Stimulated activated CD8-positive, alpha-beta memory T cell treated with anti-CD3 and anti-CD28 coated beads, Interleukin-12 subunit alpha, Interleukin-12 subunit beta, amount 100 ng/mL, for 24 hours (primary cell): ENCODE measurements at regions not wholly inside any gene's neighbourhood (a gene's known extent, or its start where the extent isn't known, plus 50 kb on each side); places are given as distances from the start of the nearest gene placed in this dataset.
A peak's percentile ranks its signal among the peaks of the same experiment; 100 is the strongest.
"Not testable (repeated sequence)": the region's sequence is repeated elsewhere in the genome, so short reads cannot be mapped to it uniquely, and the experiment has no call there.

ENCODE experiments used
- DNase-seq: peaks from one replicate; pipeline ENCODE4 v3.0.0-alpha.2; 2020; ENCODE audit errors: extremely low read depth

DNA sequence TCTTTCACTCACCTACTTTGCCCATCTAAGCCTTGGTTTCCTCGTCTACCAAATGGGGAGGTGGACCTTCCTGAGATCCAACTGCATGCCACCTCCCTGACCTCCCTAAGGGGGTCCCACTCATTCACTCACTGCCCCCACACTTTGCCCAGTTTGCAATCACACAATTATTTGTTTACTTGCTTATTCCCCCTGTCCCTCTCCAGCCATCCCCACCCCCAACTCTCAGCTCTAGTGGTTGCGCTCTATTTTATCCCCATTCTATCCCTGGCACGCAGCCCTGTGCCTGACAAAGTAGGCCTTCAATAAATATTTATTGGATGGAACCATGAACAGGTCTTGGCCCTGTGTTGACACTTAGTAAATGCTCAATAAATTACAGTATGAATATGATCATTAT, 130.8 kb upstream of the LARP1 start:
- DNase-seq, result no peak

- no peak for DNase-seq
Observed at GRCh38 chr5:154620411-154620810, 134.8 kb upstream of the LARP1 start.

- DNase-seq, result no peak
Observed at GRCh38 chr5:154618696-154619095, 136.5 kb upstream of the LARP1 start.

GRCh38 chr5:154614595-154614994, 136.6 kb upstream of the HAND1 start:
- no peak for DNase-seq

GRCh38 chr5:154614125-154614524, 136.1 kb upstream of the HAND1 start:
- DNase-seq, result no peak

GRCh38 chr5:154612666-154613065, 134.6 kb upstream of the HAND1 start:
- no peak for DNase-seq

DNA sequence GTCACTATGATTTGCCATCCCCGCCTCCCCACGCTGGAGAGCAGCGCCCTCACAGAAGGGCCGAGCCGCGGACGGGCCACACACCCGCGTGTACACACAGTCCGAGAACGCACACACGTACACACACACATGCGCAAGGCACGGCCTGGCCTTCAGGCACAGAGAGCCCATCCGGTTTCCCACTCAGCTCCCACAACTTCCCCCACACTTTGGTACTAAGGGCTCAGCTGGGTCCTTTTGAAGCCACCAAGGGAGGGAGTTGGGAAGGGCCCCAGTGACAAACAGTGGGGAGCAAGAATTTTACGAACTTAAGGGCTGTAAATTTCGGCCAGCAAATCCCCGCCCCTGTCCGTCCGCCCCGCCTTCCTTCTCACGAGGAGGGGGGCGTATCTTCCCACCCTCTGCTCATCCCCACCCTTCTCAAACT, 133.3 kb upstream of the HAND1 start:
- no peak for DNase-seq

DNA sequence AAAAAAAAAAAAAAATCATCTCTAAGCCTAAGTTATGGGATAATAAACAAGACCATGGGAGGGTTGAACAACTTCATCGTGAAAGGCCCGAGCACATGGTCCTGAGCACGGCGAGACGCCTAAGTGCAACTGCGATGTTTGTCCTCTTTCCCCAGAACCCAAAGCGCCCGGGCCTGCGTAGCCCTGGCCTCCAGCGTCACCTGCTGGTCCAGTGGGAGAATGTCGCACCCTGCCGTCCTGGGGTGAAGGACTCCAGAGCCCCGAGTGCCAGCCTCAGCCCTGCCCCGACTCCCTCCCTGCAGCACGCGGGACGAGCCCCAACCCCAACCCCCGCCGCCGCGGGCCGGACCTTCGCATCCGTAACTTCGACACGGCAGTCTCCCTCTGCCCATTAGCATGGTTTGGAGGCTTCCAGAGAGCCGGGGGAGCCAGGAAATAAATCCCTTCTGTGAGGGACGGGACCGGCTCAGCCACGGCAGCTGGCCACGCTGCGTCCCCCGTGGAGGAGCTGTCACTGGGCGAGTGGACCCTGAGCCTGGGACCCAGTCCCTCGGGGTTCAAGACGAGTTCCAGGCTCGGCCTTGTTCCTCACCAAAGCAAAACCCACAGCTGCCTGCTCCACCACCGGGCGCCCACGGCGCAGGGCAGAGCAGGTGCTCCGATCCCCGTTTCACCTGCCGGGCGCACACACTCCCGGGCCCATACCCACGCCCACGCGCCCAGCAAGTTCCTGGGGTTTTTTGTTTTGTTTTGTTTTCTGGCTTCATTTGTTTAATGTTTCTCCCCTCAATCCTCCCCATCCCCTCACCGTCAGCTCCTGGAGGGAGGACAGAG, 132.5 kb upstream of the HAND1 start:
- peak; percentile 17 for DNase-seq

DNA sequence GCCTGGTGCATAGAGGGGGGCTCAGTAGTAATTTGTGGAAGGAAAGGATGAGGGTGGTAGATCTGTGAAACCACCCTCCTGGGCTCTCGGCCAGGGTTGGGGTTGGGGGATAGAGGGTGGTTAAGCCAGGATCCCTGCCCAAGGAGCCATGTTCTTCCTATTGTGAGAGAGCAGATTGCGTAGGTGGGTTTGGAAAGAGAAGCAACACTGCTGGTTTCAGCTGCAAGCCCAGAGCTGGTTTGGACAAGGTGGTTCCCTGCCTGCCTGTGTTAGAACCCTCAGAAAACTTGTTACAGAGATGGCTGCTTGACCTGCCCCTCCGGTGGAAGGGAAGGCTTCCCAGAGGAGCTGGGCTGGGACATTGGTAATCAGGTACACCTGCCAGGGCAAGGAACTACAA, 131.2 kb upstream of the HAND1 start:
- no peak for DNase-seq

- no peak for DNase-seq
Observed at GRCh38 chr5:154608531-154609011, 130.5 kb upstream of the HAND1 start.

DNA sequence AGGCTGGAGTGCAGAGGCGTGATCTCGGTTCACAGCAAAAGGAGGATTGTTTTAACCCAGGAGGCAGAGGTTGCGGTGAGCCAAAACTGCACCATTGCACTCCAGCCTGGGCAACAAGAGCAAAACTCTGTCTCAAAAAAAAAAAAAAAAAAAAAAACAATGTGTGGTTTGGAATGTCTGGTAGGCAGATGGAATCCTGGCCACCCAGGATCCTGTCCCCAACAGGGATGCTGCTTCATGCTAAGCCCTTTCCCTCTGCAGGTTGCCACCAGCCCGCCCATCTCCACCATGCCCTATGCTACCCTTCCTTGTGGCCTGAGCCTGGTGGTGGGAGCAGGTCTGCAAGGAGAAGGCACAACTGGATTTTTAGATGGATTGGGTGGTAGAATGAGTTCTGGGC, 129.7 kb upstream of the HAND1 start:
- no peak for DNase-seq

- no peak for DNase-seq
Observed at GRCh38 chr5:154606246-154606645, 128.2 kb upstream of the HAND1 start.

DNA sequence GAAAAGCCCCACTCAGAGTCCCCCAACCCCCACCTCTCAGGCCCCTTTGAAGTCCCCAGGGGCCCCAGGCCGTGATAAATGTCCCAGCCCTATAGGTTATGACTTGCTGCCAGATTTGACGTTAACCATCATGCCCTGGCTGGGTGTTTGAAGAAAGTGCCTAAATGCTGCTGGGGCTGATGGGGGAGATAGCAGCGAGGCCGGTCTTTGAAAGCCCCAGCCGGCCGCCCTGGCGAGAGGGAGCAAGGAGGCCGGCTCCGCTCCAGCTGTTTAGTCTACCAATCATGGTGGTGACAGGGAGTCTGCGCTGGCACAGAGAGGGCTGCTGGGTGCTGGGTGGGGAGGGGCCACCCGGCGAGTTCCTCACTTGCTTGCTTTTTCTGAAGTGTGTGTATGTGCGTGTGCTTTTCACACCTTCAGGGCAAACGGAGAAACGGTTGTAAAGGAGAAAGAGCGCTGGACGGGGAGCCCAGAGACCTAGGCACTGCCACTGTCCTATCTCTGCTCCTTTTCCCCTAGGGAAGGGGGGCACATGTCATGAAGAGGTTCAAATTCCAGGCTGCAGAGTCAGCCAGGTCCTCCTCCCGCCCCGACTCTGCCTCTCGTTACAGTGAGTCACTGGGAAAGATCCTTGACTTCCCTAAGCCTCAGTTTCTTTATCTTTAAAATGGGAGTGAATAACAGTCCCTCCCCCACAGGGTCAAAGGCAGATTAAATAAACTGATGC, 126.1 kb upstream of the HAND1 start:
- no peak for DNase-seq

GRCh38 chr5:154603485-154603884, 125.5 kb upstream of the HAND1 start:
- no peak for DNase-seq

GRCh38 chr5:154603011-154603410, 125.0 kb upstream of the HAND1 start:
- no peak for DNase-seq

GRCh38 chr5:154601014-154601413, 123.0 kb upstream of the HAND1 start:
- no peak for DNase-seq

GRCh38 chr5:154598021-154598420, 120.0 kb upstream of the HAND1 start:
- no peak for DNase-seq

DNA sequence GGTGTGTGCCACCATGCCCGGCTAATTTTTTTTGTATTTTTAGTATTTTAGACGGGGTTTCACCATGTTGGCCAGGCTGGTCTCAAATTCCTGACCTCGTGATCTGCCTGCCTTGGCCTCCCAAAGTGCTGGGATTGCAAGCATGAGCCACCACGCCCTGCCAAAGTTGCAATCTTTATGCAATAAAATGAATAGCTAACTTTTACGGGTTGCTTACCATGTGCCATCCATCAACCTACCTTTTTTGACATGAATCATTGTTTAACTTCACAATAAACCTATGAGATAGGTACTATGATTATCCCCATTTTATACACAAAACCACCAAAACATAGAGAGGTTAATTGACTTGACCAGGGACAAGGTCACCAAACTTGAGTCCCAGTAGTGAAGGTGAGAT, 118.8 kb upstream of the HAND1 start:
- not testable (repeated sequence) for DNase-seq

DNA sequence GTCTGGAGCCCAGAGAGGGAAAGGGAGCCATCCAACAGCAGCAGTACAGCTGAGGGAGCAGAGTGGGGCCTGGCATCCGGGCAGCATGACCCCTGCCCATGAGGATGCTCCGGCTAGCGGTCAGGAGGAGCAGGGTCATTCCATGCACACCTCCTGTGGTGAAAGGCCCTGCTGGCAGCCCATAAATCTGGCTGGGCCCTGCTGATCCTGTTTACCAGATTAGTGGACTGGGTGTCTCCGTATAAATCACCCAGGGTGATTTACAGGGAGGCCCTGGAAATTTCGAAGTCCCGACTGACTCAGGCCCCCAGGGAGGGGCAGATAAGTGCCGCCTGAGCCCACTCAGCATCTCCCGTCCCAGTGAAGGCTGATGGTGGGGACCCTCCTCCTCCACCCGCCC, 117.6 kb upstream of the HAND1 start:
- no peak for DNase-seq

DNA sequence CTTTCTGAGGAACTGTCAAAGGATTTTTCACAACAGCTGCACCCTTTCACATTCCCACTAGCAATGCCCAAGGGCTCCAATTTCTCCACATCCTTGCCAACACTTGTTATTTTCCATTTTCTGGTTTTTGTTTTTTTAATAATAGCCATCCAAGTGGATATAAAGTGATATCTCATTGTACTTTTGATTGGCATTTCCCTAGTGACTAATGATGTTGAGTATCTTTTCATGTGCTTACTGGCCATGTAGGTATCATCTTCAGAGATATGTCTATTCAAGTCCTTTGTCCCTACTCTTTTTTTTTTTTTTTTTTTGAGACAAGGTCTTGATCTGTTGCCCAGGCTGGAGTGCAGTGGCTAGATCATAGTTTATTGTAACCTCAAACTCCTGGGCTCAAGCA, 115.8 kb upstream of the HAND1 start:
- no peak for DNase-seq

- DNase-seq, result no peak
Observed at GRCh38 chr5:154593071-154593470, 115.0 kb upstream of the HAND1 start.

DNA sequence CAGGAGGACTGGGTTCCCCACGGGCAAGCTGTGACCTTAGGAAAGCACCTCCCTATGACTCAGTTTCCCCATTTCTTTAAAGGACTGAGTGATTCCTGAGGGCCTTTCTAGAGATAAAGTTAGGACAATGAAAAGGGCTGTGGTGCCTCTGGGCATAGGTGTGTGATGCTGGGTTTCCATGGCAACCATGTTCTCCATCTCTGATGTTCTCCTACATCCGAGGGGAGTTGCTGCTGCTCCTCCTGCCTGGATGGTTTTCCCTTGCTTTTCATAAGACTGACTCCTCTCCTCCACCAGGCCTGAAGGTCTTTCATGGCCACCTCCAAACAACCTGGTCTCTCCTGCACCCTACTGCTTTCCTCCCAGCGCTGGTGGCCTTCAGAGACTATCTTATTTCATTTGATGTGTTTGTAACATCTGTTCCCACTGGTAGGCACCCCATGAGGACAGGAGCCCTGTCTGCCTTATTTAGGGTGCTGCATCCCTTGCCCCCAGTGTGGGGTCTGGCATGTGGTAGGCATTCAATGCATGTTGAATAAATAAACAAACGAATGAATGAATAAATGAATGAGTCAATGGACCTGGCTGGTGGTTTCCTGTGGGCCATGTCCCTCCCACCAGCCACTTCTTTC, 112.2 kb upstream of the HAND1 start:
- no peak for DNase-seq

GRCh38 chr5:154589511-154589910, 111.5 kb upstream of the HAND1 start:
- DNase-seq, result no peak
